HG02884 (cell line): ENCODE measurements at regions not wholly inside any gene's neighbourhood (a gene's known extent, or its start where the extent isn't known, plus 50 kb on each side); places are given as distances from the start of the nearest gene placed in this dataset.
"Not testable (repeated sequence)": the region's sequence is repeated elsewhere in the genome, so short reads cannot be mapped to it uniquely, and the experiment has no call there.

Source experiments
- ATAC-seq: cut with Tn5 transposase; IDR thresholded peaks from one replicate; pipeline ENCODE4 v1.9.1; 2021; ENCODE audit warnings: mild to moderate bottlenecking, moderate library complexity; ENCODE audit not compliant: unreplicated experiment

- no peak for ATAC-seq
Measured at GRCh38 chr5:108696951-108697715, 50.6 kb upstream of the FER start.

- ATAC-seq: no peak
Measured at GRCh38 chr5:108696407-108696806, 51.3 kb upstream of the FER start.

GRCh38 chr5:108688485-108688884 is 59.2 kb upstream of the FER start:
- no peak for ATAC-seq

GRCh38 chr5:108687595-108688200 is 60.0 kb upstream of the FER start:
- no peak for ATAC-seq

GRCh38 chr5:108686676-108687075 is 61.0 kb upstream of the FER start:
- no peak for ATAC-seq

- not testable (repeated sequence) for ATAC-seq
Measured at GRCh38 chr5:108685448-108686216, 62.1 kb upstream of the FER start.

GRCh38 chr5:108681079-108681921 is 66.4 kb upstream of the FER start:
- ATAC-seq: peak; percentile 96

- ATAC-seq: no peak
Measured at GRCh38 chr5:108678091-108678490, 69.6 kb upstream of the FER start.

- no peak for ATAC-seq
Measured at GRCh38 chr5:108675736-108676135, 72.0 kb upstream of the FER start.

- no peak for ATAC-seq
Measured at GRCh38 chr5:108672639-108673038, 75.1 kb upstream of the FER start.

GRCh38 chr5:108670591-108671289 is 77.0 kb upstream of the FER start:
- no peak for ATAC-seq

GRCh38 chr5:108669462-108669861 is 78.2 kb upstream of the FER start:
- ATAC-seq: no peak

GRCh38 chr5:108661590-108662219 is 86.0 kb upstream of the FER start:
- ATAC-seq: no peak

- no peak for ATAC-seq
Measured at GRCh38 chr5:108661024-108661423, 86.7 kb upstream of the FER start.

GRCh38 chr5:108660291-108660690 is 87.4 kb upstream of the FER start:
- ATAC-seq: no peak

- no peak for ATAC-seq
Measured at GRCh38 chr5:108659531-108659930, 88.2 kb upstream of the FER start.

- ATAC-seq: no peak
Measured at GRCh38 chr5:108655750-108656450, 91.8 kb upstream of the FER start.

- no peak for ATAC-seq
Measured at GRCh38 chr5:108654051-108654450, 93.6 kb upstream of the FER start.

GRCh38 chr5:108653201-108653600 is 94.5 kb upstream of the FER start:
- no peak for ATAC-seq
